Epithelial cell of esophagus (primary cell): ENCODE measurements at regions not wholly inside any gene's neighbourhood (a gene's known extent, or its start where the extent isn't known, plus 50 kb on each side); places are given as distances from the start of the nearest gene placed in this dataset.

Experiments
- DNase-seq: peaks from one replicate; pipeline ENCODE4 v3.0.0; 2010; ENCODE audit warnings: low read depth
- H3K4me3 ChIP-seq: 2 replicates; pipeline ENCODE4 v1.5.1; 2011; ENCODE audit warnings: mild to moderate bottlenecking, low read length, control low read depth
- TF ChIP-seq, protein P1 (sequence below): IDR thresholded peaks from 2 replicates; pipeline ENCODE4 v1.5.1; 2011; ENCODE audit warnings: low read depth, mild to moderate bottlenecking, low read length, control low read depth, inconsistent platforms; ENCODE audit not compliant: insufficient read depth; ENCODE audit errors: missing control alignments

DNA sequence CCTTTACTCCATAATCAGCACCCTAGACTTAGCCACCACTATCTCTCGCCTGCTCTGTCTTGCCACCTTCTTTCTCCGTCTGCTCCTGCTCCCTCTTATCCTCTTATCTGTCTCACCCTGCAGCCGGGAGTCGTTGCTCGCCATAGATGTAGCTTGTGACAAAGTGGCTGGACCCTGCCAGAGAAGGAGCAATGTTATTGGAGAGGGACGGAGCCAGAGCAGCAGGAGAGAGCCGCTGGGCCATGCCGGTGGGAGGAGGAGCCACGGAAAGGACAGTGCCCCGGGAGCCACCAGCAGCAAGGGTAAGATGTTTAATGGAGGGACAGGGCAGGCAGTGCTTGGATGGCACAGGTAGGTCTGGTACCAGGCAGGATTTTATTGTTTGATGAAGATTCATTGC, 137.3 kb downstream of the SEC61B start:
- H3K4me3 ChIP-seq: no peak overlapping the region
- TF ChIP-seq, protein P1, sequence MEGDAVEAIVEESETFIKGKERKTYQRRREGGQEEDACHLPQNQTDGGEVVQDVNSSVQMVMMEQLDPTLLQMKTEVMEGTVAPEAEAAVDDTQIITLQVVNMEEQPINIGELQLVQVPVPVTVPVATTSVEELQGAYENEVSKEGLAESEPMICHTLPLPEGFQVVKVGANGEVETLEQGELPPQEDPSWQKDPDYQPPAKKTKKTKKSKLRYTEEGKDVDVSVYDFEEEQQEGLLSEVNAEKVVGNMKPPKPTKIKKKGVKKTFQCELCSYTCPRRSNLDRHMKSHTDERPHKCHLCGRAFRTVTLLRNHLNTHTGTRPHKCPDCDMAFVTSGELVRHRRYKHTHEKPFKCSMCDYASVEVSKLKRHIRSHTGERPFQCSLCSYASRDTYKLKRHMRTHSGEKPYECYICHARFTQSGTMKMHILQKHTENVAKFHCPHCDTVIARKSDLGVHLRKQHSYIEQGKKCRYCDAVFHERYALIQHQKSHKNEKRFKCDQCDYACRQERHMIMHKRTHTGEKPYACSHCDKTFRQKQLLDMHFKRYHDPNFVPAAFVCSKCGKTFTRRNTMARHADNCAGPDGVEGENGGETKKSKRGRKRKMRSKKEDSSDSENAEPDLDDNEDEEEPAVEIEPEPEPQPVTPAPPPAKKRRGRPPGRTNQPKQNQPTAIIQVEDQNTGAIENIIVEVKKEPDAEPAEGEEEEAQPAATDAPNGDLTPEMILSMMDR: no peak
- no peak for DNase-seq

DNA sequence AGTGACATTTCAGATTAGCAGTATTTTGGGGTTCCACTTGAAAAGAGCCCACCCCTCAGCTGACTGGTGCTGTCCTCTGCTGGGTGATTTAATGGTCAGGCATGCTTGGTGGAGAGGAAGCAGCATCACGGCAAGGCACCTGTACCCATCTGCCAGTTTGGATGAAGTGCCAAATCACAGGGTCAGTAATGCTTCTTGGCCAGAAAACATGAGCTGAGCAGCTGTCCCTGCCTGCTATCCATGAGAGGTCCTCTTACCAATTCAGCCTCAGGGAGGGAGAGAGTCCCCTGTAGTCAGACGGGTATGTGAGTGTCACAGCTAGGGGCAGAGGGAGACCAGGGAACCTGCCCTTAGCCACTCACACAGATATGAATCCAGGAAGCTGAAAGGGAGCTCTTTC, 137.9 kb downstream of the SEC61B start:
- TF ChIP-seq, protein P1: no peak
- H3K4me3 ChIP-seq: no peak overlapping the region
- no peak for DNase-seq

DNA sequence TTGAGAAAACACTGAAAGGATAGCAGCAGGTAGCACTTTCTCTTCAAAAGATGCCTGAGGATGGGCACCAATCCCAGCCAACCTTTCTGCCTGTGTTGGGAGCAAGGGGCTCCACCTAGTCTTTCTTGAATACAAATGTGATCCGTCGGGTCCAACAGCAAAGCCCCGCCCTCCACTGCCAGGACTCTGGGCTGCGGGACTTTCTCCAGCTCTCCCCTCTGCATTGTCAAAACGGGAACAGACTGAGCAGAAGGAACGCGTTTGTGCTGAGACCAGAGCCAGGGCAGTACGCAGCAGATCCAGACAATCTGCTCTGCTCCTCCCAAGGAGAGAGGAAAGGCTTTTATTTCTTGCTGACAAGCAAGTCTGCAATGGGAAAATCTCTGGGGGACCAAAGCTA, 139.7 kb downstream of the SEC61B start:
- no peak for DNase-seq
- TF ChIP-seq, protein P1: no peak
- H3K4me3 ChIP-seq: no peak overlapping the region

DNA sequence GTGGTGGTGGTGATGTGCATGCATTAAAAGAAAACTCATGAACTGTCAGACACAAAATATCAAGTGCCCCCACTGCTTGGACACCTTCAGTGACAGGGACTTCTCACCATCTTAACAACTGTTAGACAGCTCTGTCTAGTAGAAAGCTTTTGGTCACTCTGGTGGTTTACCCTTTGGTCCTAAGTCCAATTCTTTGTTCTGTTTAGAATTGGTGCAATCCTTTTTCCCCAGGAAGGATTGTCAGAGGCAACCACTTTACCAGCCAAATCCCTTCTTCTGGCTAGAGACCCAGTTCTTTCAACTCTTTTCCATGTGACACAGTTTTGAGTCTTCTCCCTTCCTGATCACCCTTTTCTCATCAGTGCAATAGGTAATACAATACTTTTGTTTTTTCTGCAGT, 140.2 kb downstream of the SEC61B start:
- H3K4me3 ChIP-seq: no peak overlapping the region
- no peak for DNase-seq
- TF ChIP-seq, protein P1: no peak

DNA sequence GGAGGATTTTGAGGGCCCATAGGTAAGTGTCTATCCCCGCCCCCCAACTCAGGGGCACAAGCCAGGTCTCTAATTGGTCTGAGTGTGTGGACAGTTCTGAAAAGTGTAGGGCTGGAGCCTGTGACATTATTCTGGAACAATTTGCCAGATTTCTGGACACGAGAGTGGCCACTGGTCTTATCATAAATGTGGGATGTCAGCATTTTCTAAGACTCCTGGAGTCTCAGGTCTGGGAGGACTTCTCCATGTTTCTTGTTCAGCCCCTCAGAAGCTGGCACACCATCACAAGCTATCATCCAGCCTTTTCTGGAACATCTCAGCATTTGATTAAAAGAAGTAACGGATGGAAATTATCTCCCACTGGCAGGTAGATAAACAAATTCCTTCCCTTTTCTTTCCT, 141.4 kb downstream of the SEC61B start:
- TF ChIP-seq, protein P1: no peak
- DNase-seq: no peak
- H3K4me3 ChIP-seq: no peak overlapping the region

DNA sequence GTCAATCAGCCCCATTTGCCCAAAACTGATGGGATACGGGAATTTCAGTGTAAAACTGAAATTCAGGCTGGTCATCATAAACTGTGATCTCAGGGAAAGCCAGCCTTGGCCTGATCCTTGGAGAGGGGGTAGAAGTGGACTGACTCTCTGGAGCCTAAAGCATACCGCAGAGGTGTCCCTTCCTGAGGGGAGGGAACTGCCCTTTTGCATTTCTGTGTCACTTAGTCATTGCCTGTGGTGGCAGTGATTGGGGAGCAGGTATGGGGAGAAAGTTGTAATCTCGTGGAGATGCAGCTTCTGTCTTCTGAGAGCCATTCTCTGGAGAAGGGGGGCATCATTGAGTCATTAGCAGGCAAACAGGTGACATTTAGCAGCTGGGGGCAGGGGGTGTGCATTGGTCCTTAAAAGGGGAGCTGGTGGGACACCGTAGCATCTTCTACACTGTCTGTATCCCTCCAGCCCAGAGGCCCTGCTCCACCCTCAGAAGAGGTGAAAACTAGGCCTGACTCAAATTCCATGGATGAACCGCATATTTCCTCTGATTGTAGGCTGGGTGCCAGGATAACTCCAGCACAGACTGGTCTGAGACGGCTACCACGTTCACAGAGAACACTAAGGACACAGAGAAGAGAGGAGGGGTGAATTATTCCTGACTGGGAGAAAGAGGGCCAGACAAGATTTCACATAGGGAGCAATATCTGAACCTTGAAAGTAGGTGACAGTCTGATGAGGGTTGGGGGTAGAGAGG, 143.3 kb downstream of the SEC61B start:
- no peak overlapping the region for H3K4me3 ChIP-seq
- no peak for DNase-seq
- TF ChIP-seq, protein P1: no peak

DNA sequence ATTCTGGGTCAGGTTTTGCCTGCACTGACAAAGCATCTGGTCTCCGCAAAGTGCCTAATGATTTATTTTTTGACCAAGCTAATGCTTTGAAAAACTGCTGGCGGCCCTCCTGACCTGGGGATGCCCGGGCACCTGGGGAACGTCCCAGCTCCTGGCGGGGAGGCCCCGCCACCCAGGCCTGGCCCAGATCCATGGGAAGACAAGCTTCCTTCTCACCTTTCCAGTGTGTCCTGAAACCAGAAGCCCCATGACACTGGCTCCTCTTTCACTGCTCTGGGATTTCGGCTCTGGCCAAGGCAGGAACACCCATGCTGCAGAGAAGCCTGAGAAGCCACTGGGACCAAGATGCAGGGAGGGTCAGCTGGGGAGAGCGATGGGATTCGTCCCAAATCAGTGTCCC, 144.1 kb downstream of the SEC61B start:
- DNase-seq: no peak
- H3K4me3 ChIP-seq: no peak overlapping the region
- TF ChIP-seq, protein P1: no peak
